ENCODE measurements at regions not wholly inside any gene's neighbourhood (a gene's known extent, or its start where the extent isn't known, plus 50 kb on each side); places are given as distances from the start of the nearest gene placed in this dataset.

DNA sequence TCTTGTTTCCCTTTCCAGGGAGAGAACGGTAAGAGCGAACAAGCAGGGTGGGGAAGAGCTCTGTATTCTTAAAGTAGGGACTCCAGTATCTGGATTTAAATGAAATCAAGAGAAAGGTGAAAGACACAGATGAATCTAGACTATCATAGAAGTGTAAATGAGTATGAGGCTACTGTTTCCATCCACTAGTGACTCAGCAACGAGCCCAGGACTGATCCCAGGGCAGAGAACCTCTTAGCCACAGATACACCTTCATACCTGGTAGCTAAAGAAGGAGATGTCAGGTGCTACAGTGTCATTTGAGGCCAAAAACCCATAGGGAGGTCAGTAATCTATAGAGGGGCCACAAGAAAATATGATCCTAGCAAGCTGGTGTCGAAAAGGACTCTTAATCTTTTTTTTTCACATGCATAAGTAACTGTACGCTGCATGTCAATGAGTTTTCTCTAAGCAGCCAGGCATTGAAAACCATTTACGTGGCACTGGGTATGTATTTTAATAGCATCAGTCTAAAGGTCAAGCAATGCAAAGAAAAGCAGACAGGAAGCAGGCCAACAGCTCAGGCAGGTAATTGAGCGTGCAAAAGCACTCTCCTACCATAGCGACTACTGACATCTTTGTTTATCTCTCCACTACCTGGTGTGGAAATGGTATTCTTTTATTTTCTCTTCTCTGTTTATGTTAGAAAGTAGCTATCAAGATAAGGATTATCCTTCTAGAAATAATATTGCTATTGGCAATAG is 91.5 kb upstream of the EGR2 start:
- Mint-ChIP-seq H3K9me3 (no peaks in the 10 kb centered on the region), H3K27me3 (peaks cover 9% of the 10 kb centered on the region), H3K36me3 (no peaks in the 10 kb centered on the region), H3K4me3 (no peak overlapping the region), H3K27ac (no peak overlapping the region), H3K4me1 (ENCODE audit: unreplicated experiment) (peaks cover 4% of the 10 kb centered on the region)
- TF ChIP-seq, protein P1, sequence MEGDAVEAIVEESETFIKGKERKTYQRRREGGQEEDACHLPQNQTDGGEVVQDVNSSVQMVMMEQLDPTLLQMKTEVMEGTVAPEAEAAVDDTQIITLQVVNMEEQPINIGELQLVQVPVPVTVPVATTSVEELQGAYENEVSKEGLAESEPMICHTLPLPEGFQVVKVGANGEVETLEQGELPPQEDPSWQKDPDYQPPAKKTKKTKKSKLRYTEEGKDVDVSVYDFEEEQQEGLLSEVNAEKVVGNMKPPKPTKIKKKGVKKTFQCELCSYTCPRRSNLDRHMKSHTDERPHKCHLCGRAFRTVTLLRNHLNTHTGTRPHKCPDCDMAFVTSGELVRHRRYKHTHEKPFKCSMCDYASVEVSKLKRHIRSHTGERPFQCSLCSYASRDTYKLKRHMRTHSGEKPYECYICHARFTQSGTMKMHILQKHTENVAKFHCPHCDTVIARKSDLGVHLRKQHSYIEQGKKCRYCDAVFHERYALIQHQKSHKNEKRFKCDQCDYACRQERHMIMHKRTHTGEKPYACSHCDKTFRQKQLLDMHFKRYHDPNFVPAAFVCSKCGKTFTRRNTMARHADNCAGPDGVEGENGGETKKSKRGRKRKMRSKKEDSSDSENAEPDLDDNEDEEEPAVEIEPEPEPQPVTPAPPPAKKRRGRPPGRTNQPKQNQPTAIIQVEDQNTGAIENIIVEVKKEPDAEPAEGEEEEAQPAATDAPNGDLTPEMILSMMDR (conservative IDR thresholded peaks at IDR 0.05): no peak
- no peak for DNase-seq (ENCODE audit: extremely low spot score, unreplicated experiment)

DNA sequence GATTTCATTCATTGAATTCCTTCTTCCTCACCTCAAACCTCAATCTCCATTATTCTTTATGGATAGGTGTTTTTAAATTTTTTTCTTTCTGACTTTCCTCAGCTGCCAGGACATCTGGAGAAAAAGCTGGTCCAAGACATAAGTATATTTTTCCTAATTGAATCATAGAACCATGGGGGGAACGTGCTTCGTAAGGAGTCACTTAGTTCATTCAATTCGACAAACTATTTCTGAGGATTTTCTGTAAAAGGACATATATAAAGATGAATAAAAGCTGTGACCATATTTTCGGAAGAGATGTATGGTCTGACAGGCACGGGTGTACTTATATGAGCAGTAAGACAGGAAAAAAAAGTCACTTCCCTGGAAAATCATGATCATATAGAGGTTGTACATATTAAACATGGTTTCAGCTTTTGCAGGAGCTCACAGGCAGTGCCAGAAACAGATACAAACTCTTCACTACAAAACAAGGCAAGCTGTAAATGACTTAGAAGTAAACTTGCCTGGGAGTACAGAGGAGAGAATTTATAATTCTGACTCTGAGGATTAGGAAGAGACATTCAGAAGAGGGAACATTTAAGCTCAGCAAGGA is 88.2 kb upstream of the EGR2 start:
- H3K36me3 Mint-ChIP-seq: no peaks in the 10 kb centered on the region
- no peaks in the 10 kb centered on the region for H3K4me1 Mint-ChIP-seq (ENCODE audit: unreplicated experiment)
- H3K27me3 Mint-ChIP-seq: peaks cover 12% of the 10 kb centered on the region
- no peak overlapping the region for H3K4me3 Mint-ChIP-seq
- no peaks in the 10 kb centered on the region for H3K9me3 Mint-ChIP-seq
- TF ChIP-seq, protein P1 (conservative IDR thresholded peaks at IDR 0.05): no peak
- H3K27ac Mint-ChIP-seq: no peak overlapping the region
- no peak for DNase-seq (ENCODE audit: extremely low spot score, unreplicated experiment)

DNA sequence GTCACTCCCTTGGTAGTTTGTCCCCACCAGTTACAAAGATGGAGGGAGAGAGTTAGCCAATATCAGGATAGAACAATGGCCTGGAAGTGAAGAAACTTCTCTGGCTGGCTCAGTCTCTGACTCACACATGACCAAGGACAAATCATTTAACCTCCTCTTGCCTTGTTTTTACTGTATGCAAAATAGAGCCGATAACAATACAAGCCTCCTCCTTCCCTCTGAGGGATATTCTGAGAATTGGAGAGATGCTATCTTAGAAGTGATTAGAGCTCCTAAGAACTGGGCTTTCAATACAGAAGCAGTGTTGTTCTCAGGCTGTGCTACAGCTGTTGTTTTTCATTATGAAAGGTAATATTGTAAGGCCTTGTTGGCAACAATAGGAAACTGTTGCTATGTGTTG is 87.7 kb upstream of the EGR2 start:
- Mint-ChIP-seq H3K27me3 (peaks cover 12% of the 10 kb centered on the region), H3K9me3 (no peaks in the 10 kb centered on the region), H3K27ac (no peak overlapping the region), H3K4me1 (ENCODE audit: unreplicated experiment) (no peaks in the 10 kb centered on the region), H3K36me3 (no peaks in the 10 kb centered on the region), H3K4me3 (no peak overlapping the region)
- TF ChIP-seq, protein P1 (conservative IDR thresholded peaks at IDR 0.05): no peak
- no peak for DNase-seq (ENCODE audit: extremely low spot score, unreplicated experiment)

- H3K36me3 Mint-ChIP-seq: no peaks in the 10 kb centered on the region
- no peak overlapping the region for H3K27ac Mint-ChIP-seq
- H3K27me3 Mint-ChIP-seq: peaks cover 14% of the 10 kb centered on the region
- no peak overlapping the region for H3K4me3 Mint-ChIP-seq
- TF ChIP-seq, protein P1 (conservative IDR thresholded peaks at IDR 0.05): no peak
- no peak for DNase-seq (ENCODE audit: extremely low spot score, unreplicated experiment)
- H3K9me3 Mint-ChIP-seq: no peaks in the 10 kb centered on the region
- H3K4me1 Mint-ChIP-seq (ENCODE audit: unreplicated experiment): no peaks in the 10 kb centered on the region
Observed at GRCh38 chr10:62900829-62901571, 84.8 kb upstream of the EGR2 start.

GRCh38 chr10:62899311-62899710 is 83.1 kb upstream of the EGR2 start:
- Mint-ChIP-seq H3K36me3 (no peaks in the 10 kb centered on the region), H3K27ac (no peak overlapping the region), H3K4me1 (ENCODE audit: unreplicated experiment) (no peaks in the 10 kb centered on the region), H3K4me3 (no peak overlapping the region), H3K9me3 (no peaks in the 10 kb centered on the region), H3K27me3 (peaks cover 6% of the 10 kb centered on the region)
- DNase-seq (ENCODE audit: extremely low spot score, unreplicated experiment): no peak
- TF ChIP-seq, protein P1 (conservative IDR thresholded peaks at IDR 0.05): no peak

Measured in type B pancreatic cell (in vitro differentiated cells).